ENCODE measurements at regions not wholly inside any gene's neighbourhood (a gene's known extent, or its start where the extent isn't known, plus 50 kb on each side); places are given as distances from the start of the nearest gene placed in this dataset.

- DNase-seq (ENCODE audit: low spot score), result no peak
Measured at GRCh38 chr5:54743997-54744788, 226.6 kb downstream of the SNX18 start.

- DNase-seq (ENCODE audit: low spot score), result no peak
Measured at GRCh38 chr5:54743581-54743980, 226.0 kb downstream of the SNX18 start.

GRCh38 chr5:54742417-54742891 is 224.9 kb downstream of the SNX18 start:
- no peak for DNase-seq (ENCODE audit: low spot score)

GRCh38 chr5:54741711-54742110 is 224.2 kb downstream of the SNX18 start:
- no peak for DNase-seq (ENCODE audit: low spot score)

- DNase-seq (ENCODE audit: low spot score), result no peak
Measured at GRCh38 chr5:54740141-54740540, 222.6 kb downstream of the SNX18 start.

- DNase-seq (ENCODE audit: low spot score), result no peak
Measured at GRCh38 chr5:54739371-54739770, 221.8 kb downstream of the SNX18 start.

GRCh38 chr5:54738973-54739367 is 221.4 kb downstream of the SNX18 start:
- DNase-seq (ENCODE audit: low spot score), result no peak

- no peak for DNase-seq (ENCODE audit: low spot score)
Measured at GRCh38 chr5:54738118-54738972, 220.8 kb downstream of the SNX18 start.

GRCh38 chr5:54736003-54736797 is 218.6 kb downstream of the SNX18 start:
- DNase-seq (ENCODE audit: low spot score), result no peak

- no peak for DNase-seq (ENCODE audit: low spot score)
Measured at GRCh38 chr5:54733101-54733500, 215.5 kb downstream of the SNX18 start.

- DNase-seq (ENCODE audit: low spot score), result peak; percentile 34
Measured at GRCh38 chr5:54732108-54732507, 214.5 kb downstream of the SNX18 start.

GRCh38 chr5:54728588-54728915 is 211.0 kb downstream of the SNX18 start:
- DNase-seq (ENCODE audit: low spot score), result no peak

GRCh38 chr5:54727874-54728587 is 210.5 kb downstream of the SNX18 start:
- peak; percentile 42 for DNase-seq (ENCODE audit: low spot score)

GRCh38 chr5:54725391-54726280 is 208.1 kb downstream of the SNX18 start:
- DNase-seq (ENCODE audit: low spot score), result no peak

- DNase-seq (ENCODE audit: low spot score), result no peak
Measured at GRCh38 chr5:54722846-54723433, 205.4 kb downstream of the SNX18 start.

GRCh38 chr5:54721951-54722654 is 204.5 kb downstream of the SNX18 start:
- DNase-seq (ENCODE audit: low spot score), result no peak

- DNase-seq (ENCODE audit: low spot score), result no peak
Measured at GRCh38 chr5:54721116-54721515, 203.6 kb downstream of the SNX18 start.

- no peak for DNase-seq (ENCODE audit: low spot score)
Measured at GRCh38 chr5:54720341-54720740, 202.8 kb downstream of the SNX18 start.
